ENCODE measurements at regions not wholly inside any gene's neighbourhood (a gene's known extent, or its start where the extent isn't known, plus 50 kb on each side); places are given as distances from the start of the nearest gene placed in this dataset.
A peak's percentile ranks its signal among the peaks of the same experiment; 100 is the strongest.

DNA sequence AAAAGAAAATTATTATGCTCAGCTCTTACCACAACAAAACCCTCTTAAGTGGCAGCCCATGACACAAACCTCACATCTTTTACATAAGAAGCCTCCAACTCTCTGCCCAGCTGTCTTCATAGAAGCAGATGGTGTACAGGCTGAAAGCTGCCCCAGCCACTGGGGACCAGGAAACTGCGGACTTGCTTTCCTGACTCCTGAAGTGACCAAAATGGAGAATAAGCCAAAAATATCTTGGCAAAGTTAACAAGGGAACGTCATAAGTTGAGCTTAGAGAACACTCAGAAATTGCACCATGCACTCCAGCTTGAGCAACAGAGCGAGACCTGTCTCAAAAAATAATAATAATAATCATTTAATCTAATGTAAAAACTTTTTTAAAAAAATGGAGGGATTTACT is 160.3 kb upstream of the CDYL start:
- no peak for DNase-seq

DNA sequence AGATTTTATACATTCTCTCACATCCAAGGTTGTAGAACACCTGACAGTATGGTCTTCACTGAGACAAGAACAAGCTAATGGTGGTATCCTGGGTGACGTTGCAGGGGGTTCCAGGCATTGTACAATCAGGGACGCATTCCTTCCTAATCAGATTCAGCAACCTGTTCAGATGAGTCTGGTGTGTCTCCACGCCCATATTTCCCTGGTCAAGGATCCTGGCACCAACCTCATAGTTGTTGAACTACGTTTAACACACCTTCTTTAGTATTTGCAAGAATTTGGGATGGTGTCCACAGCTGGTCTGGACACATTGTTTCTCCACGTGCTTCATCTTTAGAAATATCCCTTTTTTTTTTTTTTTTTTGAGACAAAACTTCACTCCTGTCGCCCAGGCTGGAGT is 161.0 kb upstream of the CDYL start:
- no peak for DNase-seq

DNA sequence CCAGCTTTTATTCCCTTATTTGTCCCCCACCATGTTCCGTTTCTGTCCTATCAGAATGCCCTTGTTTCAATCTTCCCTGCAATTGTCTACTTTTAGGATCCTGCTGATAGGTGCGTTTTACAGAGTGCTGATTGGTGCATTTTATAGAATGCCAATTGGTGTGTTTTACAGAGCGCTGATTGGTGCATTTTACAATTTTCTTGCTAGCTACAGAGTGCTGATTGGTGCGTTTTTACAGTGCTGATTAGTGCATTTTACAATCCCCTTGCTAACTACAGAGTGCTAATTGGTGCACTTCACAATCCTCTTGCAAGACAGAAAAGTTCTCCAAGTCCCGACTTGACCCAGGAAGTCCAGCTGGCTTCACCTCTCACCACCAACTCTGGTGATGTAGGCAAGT is 161.6 kb upstream of the CDYL start:
- DNase-seq, result no peak

DNA sequence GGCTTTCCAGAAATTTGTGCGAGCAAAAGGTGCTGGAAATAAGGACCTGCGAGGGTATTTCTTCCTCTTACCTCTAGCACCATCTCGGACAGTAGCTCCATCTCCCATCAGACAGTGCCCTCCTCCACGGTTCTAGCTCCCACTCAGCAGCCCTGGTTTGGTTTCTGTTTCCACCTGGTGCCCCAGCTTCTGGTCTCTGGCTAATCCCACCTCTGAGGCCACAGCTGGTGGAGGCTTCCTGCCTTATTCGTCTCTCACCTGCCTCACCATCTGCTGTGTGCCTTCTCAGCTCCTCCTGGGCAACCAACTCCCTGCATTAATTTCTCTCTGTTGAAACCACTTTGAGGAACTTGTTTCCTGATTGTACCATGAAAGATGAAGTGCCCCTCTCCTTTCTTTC is 162.4 kb upstream of the CDYL start:
- DNase-seq, result no peak

DNA sequence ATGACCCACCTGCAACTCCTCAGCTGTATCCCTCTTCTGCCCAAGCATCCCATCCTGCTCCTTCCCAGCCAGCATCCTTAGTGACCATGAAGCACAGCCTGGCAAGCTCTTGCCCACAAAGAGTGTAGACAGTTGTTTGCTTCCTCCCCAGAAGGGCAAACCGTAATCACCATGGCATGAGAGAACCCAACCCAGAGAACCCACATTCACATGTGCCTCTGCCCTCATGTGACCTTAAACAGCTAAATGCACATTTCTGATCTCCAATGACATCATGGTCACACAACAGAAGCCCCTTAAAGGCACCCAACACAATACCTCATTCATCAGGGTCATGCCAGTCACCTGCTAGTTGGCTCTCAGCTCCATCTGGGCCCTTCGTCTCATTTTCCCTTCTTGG is 162.8 kb upstream of the CDYL start:
- DNase-seq, result no peak

DNA sequence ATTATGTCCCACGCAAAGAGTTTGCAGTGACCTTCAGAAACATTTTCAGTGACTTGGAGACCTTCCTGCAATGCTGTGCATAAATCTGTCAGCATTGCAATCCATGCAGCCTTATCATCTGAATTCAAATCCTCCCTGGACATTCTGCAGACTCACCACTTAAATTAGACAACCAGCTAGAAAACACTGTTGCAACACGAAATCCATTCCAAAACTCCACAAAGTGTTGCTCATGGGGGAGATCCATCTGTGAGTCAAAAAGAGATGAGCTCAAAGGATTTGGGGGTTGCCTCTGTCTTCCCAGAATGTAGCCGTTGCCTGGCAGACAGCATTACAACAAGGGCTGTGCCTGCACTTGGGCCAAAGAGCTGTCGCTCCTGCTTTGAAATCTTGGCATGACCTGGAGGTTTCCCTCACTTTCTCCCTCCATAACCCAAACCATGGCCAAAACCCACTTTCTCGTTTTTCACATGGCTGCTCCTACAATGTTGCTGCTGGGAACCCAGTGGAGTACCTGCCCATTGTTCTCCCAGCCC is 163.5 kb upstream of the CDYL start:
- DNase-seq, result no peak

DNA sequence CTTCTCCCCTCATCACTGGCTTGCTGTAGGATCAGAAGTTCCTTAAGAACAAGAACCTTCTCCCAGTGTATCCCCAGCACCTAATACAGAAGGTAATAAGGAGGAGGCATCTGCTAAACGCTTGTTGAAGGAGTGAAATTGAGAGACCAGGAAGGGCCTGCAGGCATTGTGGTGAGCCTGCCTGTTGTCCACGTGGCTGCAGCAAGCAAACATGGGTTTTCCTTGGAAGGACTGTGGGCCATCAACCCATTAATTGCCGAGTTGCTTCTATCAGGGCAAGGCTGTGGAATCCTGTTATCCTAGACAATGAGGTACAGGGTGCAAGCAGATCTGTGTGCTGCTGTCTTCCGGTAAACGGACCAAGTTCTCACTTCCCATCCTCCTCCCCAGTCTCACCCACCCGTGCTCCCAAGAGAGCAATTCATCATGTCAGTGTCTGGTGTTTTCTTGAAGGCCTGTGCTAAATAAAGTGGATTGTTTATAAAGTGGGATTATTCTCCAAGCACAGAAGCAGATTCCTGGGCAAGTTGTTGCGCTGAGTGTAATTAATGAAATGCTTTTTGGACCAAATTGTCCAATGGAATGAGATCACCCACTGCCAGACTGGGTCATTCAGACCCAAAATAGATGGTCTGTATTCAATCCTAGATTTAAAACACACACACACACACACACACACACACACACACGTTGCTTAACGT is 164.6 kb upstream of the CDYL start:
- DNase-seq, result no peak

DNA sequence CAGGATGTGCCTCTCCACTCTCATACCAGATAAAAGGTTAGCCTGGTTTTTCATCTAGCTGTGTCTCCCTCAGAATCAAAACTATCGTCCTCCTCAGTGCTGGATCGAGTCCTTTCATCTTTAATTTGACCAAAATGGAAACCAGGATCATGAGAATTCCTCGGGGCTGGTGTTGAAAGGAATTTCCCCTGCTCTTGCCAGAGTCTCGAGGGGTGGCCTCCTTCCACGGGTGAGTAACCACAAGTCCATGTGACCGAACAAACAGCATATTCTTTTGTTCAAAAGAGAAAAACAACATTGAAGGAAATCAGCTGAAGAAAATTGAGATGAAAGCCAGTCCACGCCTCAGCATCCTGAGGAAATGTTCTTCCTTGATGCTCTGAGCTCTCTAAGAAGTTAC is 165.9 kb upstream of the CDYL start:
- no peak for DNase-seq

DNA sequence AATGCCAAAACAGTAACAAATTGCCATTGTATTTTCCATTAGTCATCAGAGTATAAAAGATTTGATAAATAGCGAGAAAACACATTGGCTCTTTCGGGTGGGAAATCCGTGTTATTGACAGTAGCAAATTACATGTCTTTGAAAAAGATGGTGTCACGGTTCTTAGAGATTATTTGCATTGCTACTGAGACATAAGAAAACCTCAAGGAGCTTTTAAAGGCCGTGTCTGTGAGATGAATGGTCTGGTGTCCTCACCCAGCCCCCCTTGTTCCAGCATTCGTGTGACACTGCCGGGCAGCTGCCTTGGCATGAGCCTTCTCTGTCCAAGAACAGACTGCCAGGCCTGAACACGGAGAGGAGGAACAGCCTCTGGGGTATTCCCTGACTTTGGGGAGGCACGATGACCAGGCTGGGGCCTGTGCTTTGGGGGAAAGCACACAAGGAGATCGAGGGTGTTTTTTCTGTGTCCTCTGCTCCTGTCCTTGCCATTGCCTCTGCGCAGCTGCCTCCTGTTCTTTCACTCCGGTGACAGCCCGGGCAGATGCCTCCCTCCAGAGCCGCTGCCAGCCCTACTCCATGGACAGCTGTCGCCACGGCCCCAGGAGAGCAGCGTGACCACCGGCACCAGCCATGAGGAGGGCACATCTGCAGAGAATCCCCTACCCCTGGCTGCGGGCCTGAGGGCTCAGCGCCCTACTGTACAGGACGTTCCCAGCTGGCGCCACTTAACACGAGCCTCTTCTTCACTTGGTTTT is 167.7 kb upstream of the CDYL start:
- DNase-seq, result no peak

DNA sequence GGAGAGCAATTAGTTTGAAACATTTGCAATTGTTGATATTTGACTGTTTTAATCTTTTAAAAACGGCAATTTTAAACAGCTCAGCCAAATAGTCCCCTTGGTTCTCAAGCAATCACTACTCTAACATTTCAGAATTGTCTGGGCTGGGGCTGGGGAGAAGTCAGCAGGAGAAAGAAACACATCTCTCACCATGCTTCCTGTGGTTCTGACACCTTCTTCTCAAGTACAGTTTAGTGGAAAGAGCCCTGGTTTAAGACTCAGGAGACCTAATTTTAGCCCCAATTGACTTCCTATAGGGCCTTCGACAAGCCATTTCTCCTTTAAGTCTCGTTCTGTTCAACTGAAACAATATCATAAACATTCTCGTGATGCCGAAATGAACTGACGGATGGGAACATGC is 168.4 kb upstream of the CDYL start:
- DNase-seq, result no peak

DNA sequence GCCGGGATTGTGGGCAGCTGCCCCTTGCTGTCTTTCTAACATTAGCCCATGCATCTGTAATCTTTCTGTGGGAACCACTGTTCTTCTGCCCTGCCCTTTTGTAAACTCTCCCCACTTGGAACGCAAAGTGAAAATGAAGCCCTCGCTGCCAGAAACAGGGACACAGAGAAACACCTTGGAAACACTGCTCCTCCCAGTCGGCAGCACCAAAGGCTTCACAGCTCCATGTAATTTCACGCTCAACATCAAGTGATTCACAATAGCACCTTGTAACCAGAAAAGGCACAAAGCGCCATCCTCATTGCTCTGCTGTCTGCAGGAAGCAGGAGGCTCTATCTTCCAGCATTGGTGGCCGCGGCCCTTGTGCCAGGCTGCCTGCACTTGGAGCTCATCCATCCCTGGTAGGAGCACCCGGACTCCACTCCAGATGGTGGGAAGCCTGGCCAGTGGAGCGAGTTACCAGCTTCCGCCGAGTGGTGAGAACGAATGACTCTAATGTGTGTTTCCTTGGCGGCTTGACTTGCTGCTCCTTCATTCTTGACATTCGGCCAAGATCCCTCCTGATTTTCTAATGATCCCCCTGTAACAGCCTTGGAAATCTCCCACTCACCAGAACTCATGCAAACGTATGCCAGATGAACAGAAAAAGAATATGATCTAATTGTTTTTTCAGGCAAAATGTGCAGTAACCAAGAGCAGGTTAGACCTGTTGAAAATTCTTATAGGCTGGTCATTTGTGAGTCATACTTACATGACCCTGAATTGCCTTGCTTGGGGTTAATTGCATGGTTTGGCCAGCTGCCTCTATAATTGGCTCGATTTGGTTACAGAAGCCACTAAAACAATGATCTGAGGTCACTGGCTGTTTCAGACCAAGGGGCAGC is 169.1 kb upstream of the CDYL start:
- DNase-seq, result no peak

DNA sequence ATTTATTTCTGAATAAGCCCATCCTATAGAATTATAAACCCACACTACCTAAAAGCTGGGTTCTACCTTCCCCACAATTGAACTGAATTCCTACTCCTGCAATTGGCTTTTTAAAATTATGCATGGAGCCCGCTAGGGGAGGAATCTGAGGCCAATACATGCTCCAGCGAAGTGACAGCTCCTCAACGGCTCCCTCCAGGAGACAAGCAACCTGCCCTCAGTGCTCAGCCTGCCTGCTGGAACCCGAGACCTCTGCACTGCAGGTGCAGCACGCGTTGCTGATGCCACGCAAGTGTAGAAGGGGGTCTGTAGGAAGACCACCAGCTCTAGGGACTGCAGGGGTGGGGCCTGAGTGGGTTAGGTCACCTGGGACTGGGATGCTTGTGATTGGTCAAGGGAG is 170.2 kb upstream of the CDYL start:
- no peak for DNase-seq

DNA sequence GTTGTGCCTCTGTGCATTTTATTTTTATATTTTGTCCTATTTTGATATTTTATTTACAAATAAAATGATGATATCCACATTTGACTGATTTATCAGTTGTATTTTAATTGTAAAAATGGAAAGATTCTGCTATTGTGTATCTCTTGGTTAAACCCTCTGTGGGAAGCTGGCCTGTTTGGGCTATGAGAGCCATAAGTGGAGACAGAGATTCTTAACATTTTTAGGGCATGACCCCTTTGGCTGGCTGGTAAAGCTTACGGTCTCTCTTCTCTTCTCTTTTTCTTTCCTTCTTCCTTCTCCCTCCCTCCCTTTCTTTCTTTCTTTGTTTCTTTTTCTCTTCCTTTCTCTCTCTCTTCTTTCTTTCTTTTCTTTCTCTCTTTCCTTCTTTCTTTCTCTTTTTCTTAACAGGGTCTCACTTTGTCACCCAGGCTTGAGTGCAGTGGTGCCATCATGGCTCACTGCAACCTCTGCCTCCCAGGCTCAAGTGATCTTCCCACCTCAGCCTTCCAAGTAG is 172.3 kb upstream of the CDYL start:
- no peak for DNase-seq

DNA sequence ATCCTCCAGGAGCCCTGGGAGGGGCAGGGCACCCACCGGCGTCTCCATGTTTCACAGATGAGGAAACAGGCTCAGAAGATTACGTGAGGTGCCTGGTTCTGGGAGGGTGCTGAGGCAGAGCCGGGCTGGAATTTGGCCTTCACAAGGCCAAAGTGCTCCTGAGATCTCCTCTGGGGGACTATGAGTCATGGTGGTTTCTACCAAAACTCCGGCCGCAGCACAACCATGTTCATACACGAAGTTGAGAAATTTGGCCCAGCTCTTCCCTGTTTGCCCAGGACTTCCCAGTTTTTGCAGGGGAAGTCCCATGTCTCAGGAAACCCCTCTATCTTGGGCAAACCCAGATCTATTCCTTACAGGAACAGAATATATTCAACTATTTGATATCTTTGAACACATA is 172.9 kb upstream of the CDYL start:
- peak; percentile 85 to 95 (median 92) for DNase-seq

DNA sequence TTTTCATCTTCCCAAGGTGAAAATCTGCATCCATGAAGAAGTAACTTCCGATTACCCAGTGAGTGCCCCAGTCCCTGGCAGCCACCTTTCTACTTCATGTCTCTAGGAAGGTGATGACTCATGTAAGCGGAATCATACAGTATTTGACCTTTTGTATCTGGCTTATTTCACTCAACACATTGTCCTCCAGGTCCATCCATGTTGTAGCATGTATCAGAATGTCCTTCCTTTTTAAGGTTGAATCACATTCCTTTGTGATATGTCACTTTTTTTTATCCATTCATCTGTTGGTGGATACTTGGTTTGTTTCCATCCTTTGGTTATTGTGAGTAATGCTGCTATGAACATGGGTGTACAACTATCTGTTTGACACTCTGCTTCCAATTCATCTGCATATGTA is 176.3 kb upstream of the CDYL start:
- DNase-seq, result no peak

DNA sequence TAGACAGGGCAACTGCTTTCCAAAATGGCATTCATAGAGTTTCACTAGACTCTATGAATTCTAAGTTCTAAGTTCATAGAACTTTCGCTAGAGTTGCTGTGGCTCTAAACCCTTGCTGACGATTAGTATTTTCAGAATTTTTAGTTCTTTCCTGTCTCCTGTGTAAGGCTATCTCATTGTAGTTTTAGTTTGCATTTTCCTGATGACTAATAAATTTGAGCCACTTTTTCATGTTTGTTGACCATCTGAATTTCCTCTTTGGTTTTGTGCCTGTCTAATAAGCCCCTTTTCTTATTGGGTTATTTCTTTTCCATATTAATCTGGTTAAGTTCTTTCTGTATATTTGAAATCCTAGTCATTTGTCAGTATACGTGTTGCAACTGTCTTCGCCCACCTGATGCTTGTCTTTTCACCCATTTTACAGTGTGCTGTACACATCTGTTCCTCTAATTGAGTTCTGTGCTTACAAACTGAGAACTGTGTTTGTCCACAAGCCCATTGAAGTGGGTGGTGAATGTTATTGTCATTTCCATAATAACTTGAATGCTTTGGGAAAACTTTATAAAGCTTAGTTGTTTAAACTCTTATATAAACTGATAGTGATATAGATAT is 177.7 kb upstream of the CDYL start:
- peak; percentile 53 to 74 (median 66) for DNase-seq

DNA sequence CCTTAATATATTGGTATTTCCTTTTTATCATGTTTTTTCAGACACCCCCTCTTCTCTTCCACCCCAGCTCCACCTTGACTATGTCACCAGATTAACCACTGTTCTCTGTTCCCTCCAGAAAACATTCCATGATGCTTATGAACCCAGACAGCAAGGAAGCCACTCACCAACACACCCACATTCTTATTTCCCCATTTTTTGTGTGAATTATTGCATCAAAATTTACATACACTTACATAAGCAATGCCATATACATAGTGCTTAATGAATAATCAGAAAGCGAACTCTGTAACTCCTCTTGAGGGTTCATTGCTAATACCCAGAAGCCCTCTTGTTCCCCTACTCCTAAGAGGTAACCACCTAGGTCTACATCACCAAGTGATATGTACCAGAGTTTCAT is 182.3 kb upstream of the CDYL start:
- peak; percentile 30 to 79 (median 60) for DNase-seq

DNA sequence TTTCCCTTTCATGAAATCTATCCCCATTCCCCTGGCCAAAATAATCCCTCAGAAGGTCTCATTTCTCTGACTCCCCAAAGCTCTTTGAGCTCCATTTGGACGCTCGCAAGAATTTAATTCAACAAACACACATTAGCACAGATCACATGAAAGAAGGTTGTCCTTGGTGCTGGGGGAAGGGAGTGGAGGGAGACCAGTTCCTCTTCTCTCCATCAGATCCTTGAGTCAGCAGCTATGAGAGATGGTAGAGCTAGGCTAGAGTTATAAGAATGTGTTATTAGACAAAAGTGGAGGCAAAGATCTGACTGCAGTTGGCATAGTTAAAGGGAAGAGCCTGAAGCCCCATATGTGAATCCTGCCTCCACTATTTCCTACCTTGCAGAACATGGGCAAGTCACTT is 184.2 kb upstream of the CDYL start:
- DNase-seq, result peak; percentile 40 to 72 (median 56)

DNA sequence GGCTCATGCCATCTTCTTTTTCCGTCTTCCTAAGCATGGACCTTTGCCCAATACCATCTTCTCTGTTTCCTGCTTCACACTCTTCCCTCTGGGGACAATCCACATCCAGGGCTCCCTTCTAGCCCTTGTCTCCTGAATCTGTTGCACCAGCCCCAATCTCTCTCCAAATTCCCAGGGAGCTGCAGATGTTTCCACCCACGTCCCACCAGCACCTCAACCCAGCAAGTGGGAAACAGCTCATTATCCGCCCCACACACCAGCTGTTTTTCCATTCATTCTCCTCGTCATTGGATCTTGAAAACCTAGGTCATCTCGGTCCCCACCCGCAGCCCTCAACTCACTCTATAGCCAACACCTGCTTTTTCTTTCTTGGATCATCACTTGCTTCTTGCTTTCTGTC is 185.0 kb upstream of the CDYL start:
- DNase-seq, result no peak

DNA sequence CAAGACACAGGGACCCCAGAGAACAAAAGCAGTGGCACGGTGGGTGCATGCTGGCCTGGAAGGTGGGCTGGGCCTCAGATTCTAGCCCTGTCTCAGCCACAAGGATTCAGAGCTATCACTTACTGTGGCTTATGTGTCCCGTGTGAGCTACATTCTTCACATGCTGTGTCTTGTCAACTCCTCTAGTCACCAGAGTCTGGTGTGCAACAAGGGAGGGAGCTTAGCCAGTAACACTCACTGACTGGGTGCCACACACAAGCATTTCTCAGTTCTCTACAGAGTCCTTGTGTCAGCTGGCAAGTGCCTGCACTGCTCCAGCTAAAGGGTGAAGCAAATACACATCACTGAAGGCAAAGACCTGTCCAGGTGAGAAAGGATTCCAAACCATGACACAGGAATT is 186.9 kb upstream of the CDYL start:
- DNase-seq, result no peak

DNA sequence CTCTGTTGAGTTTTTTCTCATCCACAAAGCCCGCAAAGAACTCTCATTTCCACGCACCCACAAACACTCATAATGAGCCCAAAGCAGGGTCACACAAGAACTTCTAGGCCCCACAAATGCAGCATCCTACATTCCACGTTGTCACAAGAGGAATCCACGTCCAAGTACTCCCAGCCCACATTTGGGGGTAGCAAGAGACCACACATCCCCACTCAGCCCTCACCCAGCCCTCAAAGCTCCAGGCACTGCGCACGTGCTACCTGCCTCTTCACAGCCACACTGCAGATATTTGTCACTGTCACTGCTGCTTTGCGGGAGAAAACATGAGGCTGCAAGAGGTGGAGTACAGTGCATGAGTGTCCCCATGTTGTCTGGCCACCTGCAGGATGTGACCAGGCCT is 187.6 kb upstream of the CDYL start:
- DNase-seq, result no peak

DNA sequence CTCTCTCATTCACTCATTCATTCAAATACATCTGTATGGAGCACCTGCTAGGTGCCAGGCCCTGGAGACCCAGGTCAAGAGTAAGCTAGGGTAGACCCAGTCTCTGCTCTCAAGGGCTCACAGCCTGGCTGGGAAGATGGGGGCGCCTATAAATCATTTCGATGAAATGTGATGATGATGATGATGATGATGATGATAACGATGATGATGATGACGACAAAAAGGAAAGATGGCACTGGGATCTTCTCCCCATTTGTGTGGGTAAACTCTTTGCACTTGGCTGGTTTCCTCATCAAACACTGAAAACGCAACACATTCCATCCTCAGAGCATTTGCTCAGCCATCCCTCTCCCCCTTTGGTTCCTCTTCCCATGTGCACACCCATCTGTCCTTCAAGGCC is 188.0 kb upstream of the CDYL start:
- no peak for DNase-seq

DNA sequence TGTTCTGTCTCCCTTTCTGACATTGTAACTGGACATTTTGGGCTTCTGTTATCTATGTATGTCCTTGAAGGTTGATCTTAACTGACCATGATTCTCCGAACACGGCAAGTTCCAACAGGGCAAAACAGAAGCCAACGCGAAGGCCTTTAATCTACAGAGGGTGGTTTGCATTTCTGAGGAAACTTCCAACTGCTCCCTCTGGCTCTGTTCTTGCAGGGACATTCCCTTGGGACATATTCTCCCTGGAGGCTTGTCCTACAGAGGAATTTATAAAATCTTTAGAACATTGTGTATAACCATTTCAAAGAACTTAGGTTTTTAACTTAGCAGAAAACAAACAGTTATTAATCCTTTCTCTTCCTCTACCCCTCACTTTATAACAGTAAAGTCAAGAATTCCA is 189.0 kb upstream of the CDYL start:
- DNase-seq, result no peak
